CD4-positive, alpha-beta T cell treated with Interleukin-21 for 1 hour (primary cell): ENCODE measurements at regions not wholly inside any gene's neighbourhood (a gene's known extent, or its start where the extent isn't known, plus 50 kb on each side); places are given as distances from the start of the nearest gene placed in this dataset.
"Not testable (repeated sequence)": the region's sequence is repeated elsewhere in the genome, so short reads cannot be mapped to it uniquely, and the experiment has no call there.

ENCODE experiments used
- DNase-seq: peaks from one replicate; pipeline ENCODE4 v3.0.0-alpha.2; 2020

- DNase-seq = no peak
These were observed 669.5 kb downstream of the MAFB start for GRCh38 chr20:40019510-40019909.

DNA sequence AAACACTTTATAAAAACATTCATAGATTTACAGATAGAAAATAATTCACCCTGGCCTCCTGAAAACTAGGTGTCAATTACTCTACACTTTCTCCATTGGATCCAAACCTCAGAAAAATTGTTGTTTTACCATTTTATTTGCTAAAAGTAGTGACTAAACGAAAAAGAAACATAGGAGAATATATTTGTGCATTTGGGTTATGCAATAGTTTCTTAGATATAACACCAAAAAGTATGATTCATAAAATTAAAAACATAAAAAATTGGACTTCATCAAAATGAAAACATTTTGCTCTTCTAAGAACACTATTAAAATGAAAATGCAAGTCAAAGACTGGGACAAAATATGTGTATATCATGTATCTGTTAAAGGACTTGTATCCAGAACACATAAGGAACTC lies 671.3 kb downstream of the MAFB start:
- DNase-seq = no peak

DNA sequence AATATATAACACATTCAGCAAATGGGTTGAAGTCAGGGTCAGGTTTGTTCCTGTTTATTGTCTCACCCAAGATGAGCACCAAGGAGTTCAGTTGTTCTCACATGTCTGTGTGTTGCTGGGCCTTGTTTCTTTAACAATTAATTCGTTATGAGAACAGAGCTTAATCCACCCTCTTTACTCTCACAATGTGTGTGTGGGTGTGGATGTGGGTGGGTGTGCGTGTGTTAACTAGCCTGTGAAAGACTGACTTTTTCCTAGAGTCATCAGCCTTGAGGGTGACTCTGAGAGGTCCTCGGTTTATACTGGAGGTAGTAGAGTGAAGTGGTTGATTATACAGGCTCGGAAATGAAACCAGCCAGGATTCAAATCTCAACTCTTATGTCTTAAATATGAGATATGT lies 672.1 kb downstream of the MAFB start:
- no peak for DNase-seq

- no peak for DNase-seq
These were observed 672.6 kb downstream of the MAFB start for GRCh38 chr20:40016392-40016791.

DNA sequence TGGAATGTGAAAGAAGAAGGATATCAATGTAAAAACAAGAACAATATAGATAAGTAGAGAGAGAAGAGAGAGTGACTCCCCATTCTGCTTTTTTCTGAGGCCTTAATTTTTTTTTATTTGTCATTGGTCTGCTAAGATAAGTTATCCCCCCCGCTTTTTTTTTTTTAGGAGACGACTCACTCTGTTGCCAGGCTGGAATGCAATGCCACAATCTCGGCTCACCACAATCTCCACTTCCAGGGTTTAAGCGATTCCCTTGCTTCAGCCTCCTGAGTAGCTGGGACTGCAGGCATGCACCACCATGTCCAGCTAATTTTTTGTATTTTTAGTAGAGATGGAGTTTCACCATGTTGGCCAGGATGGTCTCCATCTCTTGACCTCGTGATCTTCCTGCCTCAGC lies 677.0 kb downstream of the MAFB start:
- not testable (repeated sequence) for DNase-seq

DNA sequence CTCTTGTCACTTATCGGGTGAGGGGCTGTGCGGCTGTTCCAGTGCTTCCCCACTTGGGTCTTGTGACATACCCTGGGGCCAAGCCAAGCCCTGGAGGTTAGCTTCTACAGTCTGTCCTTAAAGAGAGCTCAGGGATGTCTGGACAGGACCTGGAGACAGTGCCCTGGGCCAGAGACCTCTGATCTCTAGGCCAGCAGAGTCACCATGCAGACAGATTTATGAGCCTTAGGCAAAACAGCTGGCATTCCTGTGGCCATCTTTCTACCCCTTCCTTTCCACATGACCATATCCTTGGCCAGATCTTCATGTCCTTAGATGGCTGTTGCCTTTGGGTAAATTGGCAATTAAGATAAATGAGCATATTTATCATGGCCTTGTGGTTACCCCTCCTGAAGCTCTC lies 678.6 kb downstream of the MAFB start:
- DNase-seq = no peak

DNA sequence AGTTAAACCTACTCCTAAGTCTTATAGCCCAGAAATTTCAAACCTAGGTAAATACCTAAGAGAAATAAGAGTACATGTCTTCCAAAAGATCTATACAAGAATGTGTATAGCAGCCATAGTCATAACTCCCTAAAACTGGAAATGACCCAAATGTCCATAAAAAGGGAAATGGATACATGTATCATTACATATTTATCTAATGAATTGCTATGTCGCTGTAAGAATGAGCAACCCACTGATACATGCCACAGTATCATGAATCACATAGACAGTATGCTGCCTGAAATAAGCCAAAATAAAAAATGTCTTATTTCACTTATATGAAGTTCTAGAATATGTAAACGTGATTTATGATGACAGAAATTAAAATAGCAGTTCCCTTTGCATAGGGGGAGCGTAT lies 679.5 kb downstream of the MAFB start:
- DNase-seq = no peak

GRCh38 chr20:40008177-40008576 lies 680.9 kb downstream of the MAFB start:
- no peak for DNase-seq

- DNase-seq = no peak
These were observed 682.7 kb downstream of the MAFB start for GRCh38 chr20:40006168-40006860.

DNA sequence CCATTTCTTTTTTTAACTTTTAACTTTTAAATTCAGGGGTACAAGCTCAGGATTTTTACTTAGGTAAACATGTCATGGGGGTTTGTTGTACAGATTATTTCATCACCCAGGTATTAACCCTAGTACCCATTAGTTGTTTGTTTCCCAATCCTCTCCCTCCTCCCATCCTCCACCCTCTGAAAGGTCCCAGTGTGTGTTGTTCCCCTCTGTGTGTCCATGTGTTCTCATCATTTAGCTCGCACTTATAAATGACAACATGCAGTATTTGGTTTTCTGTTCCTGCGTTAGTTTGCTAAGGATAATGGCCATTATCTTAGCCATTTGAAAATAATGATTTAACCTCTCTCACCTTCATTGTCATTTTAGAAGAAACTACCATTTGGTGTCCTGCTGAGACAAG lies 684.9 kb downstream of the MAFB start:
- DNase-seq = not testable (repeated sequence)

GRCh38 chr20:39993742-39994141 lies 695.3 kb downstream of the MAFB start:
- DNase-seq = no peak

DNA sequence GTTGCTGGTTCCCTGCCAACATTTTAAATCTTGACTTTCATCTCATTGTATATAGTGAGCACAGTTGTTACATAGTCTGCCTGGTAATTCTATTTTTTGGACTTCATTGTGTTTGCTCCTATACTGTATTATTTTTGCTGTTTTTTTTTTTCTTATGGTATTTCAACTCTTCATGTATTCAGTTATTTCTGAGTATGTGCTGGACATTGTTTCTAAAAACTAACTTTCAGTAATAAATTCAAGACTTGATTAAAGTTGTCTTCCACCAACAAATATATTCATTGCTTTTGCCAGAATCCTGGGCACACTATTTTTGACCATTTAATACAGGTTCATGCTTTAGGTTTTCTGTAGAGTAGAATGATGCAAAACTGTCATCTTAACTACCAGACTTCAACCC lies 698.3 kb downstream of the MAFB start:
- no peak for DNase-seq

DNA sequence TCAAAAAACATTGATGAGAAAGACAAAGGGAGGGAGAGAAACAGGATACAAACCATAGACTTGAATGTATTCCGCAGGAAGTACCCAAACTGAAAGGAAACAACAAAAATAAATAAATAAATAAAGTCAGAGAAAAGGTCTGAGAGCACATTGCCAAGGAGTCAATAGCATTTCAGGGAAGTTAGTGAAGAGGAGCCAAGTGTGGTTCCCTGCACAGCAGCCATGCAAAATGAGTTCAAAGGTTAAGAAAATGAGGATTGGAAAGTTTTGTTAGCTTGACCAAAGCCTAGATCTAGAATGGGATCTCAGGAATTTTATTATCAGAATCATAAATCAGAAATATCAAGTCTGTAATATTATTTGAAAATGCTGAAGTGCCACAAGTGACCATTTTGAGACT lies 700.0 kb downstream of the MAFB start:
- DNase-seq = no peak

DNA sequence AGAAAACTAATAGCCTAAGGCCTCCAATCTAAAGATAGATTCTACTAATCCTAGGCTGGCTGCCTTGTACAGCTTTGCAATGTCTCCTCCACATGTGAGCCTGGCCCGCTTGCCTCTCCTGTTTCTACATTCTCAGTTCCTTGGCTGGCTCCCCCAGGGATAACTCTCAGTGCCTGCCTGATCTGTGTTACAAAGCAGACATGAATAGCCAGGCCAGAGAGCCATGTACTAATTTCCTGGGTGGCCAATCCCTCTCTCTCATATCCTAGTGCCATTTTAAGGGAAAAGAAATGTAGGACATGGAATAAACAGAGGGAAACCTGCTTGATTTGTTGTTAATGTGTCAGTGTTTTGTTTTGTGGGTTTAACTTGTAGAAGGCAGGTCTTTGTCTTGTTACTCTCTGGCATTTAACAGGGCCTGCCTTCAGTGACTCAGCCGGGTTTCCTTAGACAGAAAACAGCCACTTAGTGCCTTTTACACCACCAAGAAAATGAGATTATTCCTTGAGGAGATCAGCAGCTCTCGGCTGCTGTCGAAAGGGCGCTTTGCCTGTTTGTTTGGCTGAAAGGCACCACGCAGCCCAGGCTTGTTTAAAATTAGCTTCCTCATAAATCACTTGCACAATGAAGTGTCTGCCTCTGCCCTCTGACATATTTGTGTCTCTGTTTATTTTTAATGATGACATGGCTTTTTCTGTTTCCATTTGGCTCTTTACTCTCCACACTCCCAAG lies 702.7 kb downstream of the MAFB start:
- no peak for DNase-seq

- DNase-seq = no peak
These were observed 703.7 kb downstream of the MAFB start for GRCh38 chr20:39985271-39985827.

DNA sequence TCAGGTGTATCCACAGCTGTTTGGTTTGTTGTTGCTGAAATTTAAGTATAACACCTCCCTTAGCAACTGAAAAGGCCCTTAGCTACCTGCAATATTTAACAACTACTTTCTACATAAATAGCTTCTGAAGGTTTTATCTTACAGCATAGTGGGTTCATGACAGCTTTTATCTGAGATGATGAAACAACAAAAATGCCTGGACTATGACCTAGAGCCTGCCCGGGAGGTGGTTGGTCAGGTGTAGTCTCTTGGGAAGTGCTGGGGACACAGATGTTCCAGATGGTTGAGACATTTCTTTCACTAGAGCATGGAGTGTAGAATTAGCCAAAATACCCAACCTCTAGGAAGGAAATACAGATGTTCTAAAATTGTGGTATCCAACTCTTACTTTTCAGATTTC lies 705.4 kb downstream of the MAFB start:
- DNase-seq = no peak

DNA sequence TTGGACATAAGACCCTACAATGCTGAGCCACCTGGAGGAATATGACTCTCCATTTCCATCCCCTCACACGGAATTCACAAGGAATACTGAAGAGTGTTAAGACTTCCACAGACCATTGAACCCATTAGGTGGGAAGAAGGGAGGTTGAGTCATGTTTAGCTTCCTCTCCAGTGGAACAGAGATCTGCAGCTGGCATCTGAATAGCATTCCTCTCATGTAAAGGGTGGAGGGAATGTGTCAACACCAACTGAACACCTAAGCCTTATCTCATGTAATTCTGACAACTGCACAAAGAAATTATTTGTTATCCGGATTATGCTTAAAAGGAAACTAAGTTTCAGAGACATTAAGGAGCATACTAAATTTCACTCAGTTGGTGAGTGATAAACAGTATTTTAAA lies 705.9 kb downstream of the MAFB start:
- DNase-seq = no peak

GRCh38 chr20:39974966-39975501 lies 714.0 kb downstream of the MAFB start:
- DNase-seq = no peak

- no peak for DNase-seq
These were observed 720.5 kb downstream of the MAFB start for GRCh38 chr20:39968495-39968894.

DNA sequence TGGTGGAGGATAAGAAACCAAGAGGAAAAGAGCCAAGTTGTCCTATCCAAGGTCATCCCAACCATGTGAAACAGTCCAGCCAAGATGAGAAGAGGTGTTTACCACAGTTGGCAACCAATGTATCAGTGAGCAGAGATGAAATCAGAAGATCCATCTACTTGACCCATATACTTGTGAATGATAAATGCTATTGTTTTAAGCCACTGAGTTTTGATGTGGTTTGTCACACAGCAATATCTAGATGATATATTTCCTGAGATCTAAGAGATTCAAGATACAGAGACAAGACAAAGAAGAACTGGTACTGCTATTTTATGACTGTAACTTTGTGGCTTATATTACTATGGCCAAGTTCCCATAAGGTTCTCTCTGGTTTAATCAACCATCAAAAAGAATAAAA lies 721.2 kb downstream of the MAFB start:
- no peak for DNase-seq

DNA sequence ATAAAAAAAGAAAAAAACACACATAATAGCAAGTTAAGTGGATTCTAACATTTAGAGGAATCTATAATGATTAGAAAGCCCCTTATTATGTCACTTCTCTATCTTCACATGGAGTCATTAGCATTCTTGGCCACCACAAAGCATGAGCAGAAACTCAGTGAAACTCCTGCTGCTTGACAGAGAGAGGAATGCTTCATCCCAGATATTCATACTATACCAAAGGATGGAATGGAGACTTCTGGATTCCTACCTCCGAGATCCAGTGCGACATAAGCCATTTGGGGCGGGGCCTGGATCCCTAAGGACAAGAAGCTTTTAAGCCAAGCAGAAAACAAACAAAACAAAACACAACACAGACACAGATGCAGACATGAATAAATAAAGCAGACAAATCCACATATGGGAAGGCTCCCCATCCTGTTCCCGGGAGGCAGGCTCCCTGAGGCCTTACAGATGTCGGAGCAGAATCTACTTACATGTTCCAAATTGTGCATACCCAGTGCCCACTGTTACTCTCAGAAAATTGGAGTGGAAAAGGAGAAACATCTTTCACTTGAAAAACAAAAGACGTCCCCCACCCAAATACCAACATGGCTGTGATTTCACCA lies 727.3 kb downstream of the MAFB start:
- DNase-seq = no peak

GRCh38 chr20:39960522-39961428 lies 728.3 kb downstream of the MAFB start:
- no peak for DNase-seq

DNA sequence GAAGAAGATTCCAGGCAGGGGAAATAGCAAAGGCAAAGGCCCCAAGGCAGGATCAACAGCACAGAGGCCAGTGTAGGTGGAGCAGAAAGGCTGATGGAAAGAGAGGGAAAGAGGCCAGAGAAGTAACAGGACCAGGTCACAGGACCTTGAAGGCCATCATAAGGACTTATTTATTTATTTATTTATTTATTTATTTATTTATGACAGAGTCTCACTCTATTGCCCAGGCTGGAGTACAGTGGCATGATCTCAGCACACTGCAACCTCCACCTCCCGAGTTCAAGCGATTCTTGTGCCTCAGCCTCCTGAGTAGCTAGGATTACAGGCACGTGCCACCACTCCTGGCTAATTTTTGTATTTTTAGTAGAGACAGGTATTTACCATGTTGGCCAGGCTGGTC lies 731.1 kb downstream of the MAFB start:
- DNase-seq = not testable (repeated sequence)
